Stomach (tissue), 8 donors: ENCODE measurements at regions not wholly inside any gene's neighbourhood (a gene's known extent, or its start where the extent isn't known, plus 50 kb on each side); places are given as distances from the start of the nearest gene placed in this dataset.

Source experiments
- DNase-seq, 2 donors: peaks; one replicate each; pipeline versions ENCODE4 v3.0.0 to v3.0.0-alpha.2; 2013 to 2019
- H3K27ac ChIP-seq, 5 donors: fragments of 200-600 bp in 4 of 5; sonication (generic) in 4 of 5; one replicate each; pipeline ENCODE4 v1.5.1; 2013 to 2019; ENCODE audit warnings: mild to moderate bottlenecking in 1 of 5, moderate library complexity in 1 of 5
- H3K27me3 ChIP-seq, 3 donors: fragments of 200-600 bp; sonication (generic); one replicate each; pipeline ENCODE4 v1.5.1; 2017 to 2019; ENCODE audit warnings: mixed run types in 1 of 3
- H3K36me3 ChIP-seq, 4 donors: fragments of 200-600 bp; sonication (generic); 1 replicate in 3 of 4; 2 replicates in 1 of 4; pipeline ENCODE4 v1.5.1; 2016 to 2019
- H3K4me1 ChIP-seq, 4 donors: fragments of 200-600 bp; sonication (generic); one replicate each; pipeline ENCODE4 v1.5.1; 2016 to 2019
- H3K4me3 ChIP-seq, 4 donors: fragments of 200-600 bp; sonication (generic) in 3 of 4; one replicate each; pipeline ENCODE4 v1.5.1; 2016 to 2019; ENCODE audit warnings: mild to moderate bottlenecking in 1 of 4
- H3K9me3 ChIP-seq, 4 donors: fragments of 200-600 bp; sonication (generic); one replicate each; pipeline ENCODE4 v1.5.1; 2016 to 2019
- CTCF ChIP-seq, 7 experiments: fragments of 450-650 bp in 4 of 7; fragments of 200-600 bp in 3 of 7; sonication (generic) in 3 of 7; IDR thresholded peaks; one replicate each; pipeline ENCODE4 v1.5.1; 2016 to 2019; ENCODE audit warnings: antibody characterized with exemption in 7 of 7, control low read depth in 2 of 7, mild to moderate bottlenecking in 1 of 7
- EP300 ChIP-seq: sonication (generic); formaldehyde crosslinking; IDR thresholded peaks from one replicate; pipeline ENCODE4 v1.6.1; 2017; ENCODE audit warnings: antibody characterized with exemption
- POLR2A ChIP-seq, 4 donors: fragments of 450-650 bp; IDR thresholded peaks; one replicate each; pipeline ENCODE4 v1.6.1; 2016; ENCODE audit warnings: antibody characterized with exemption in 4 of 4, control low read depth in 2 of 4, mild to moderate bottlenecking in 1 of 4, moderate library complexity in 1 of 4
- POLR2AphosphoS5 ChIP-seq, 3 donors: sonication (generic); formaldehyde crosslinking; IDR thresholded peaks; one replicate each; pipeline ENCODE4 v1.6.1; 2016; ENCODE audit warnings: antibody characterized with exemption in 3 of 3
- WGBS, 5 donors: extraction: QIAGEN DNeasy Blood & Tissue Kit in 3 of 5; methylation state at CpG; one replicate each; pipeline versions ENCODE4 v1.1.5 to v1.1.7; 2013 to 2018; 5-methylcytosine and 5-hydroxymethylcytosine counted together
- intact Hi-C: fragments of 100-400 bp; cut with DNase I; formaldehyde crosslinking; loops from one replicate; pipeline ENCODE4 v1.15.1; 2023; ENCODE audit warnings: low total_unique reads
- donor health status: healthy with polysubstance abuse.
- donor health status: Bipolar disorder and iron deficiency.
- donor health status: healthy.

DNA sequence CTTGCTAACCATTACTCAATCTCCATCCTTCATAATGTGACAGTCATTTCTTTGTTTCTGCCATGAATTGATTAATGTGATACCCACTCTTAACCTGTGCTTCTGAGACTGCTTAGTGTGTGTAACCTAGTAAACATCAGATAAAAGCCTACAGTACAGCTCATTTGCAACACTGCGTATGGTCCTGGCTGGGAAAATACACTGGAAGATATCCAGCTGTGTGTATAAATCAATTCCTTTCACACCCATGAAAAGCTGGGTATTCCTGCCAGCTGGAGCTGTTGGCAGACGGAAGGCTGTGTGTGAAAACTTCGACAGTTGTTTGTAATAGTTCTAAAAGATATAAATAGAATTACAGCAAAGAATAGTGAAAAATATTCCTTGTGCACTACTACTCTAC lies 509.2 kb downstream of the FRK start:
- peak in 1 of 2 donors; percentile 73 for DNase-seq
- Histone ChIP-seq H3K9me3 (no peaks in the 10 kb centered on the region), H3K36me3 (no peaks in the 10 kb centered on the region), H3K27me3 (no peaks in the 10 kb centered on the region), H3K4me3 (no peak overlapping the region), H3K4me1 (peaks cover 0 to 10% (median 4%) of the 10 kb centered on the region in 4 donors), H3K27ac (no peak overlapping the region)
- intact Hi-C loops: no loop called here
- 4 to 22% (median 8%) methylated on average over 3 of the region's 3 CpGs for WGBS, 5 donors
- TF ChIP-seq EP300: no peak
- no peak for TF ChIP-seq POLR2A (IDR thresholded peaks at IDR 0.05)
- no peak for TF ChIP-seq CTCF (IDR thresholded peaks at IDR 0.05)
- TF ChIP-seq POLR2AphosphoS5 (IDR thresholded peaks at IDR 0.05): no peak

GRCh38 chr6:115545672-115545986 lies 515.1 kb downstream of the FRK start:
- no peak for DNase-seq
- no peaks in the 10 kb centered on the region for H3K27me3 ChIP-seq
- TF ChIP-seq CTCF (IDR thresholded peaks at IDR 0.05) (no peak), POLR2AphosphoS5 (IDR thresholded peaks at IDR 0.05) (no peak), POLR2A (IDR thresholded peaks at IDR 0.05) (no peak), EP300 (no peak)
- H3K4me1 ChIP-seq: no peaks in the 10 kb centered on the region
- H3K36me3 ChIP-seq: no peaks in the 10 kb centered on the region
- 82 to 87% (median 86%) methylated on average over 3 of the region's 3 CpGs for WGBS, 5 donors
- H3K9me3 ChIP-seq: no peaks in the 10 kb centered on the region
- no peak overlapping the region for H3K27ac ChIP-seq
- intact Hi-C loops: no loop called here
- no peak overlapping the region for H3K4me3 ChIP-seq

GRCh38 chr6:115544765-115545671 lies 515.7 kb downstream of the FRK start:
- H3K27me3 ChIP-seq: no peaks in the 10 kb centered on the region
- H3K4me3 ChIP-seq: no peak overlapping the region
- intact Hi-C loops: no loop called here
- H3K36me3 ChIP-seq: no peaks in the 10 kb centered on the region
- no peak overlapping the region for H3K27ac ChIP-seq
- H3K9me3 ChIP-seq: no peaks in the 10 kb centered on the region
- DNase-seq: no peak
- WGBS, 5 donors: 86 to 91% (median 88%) methylated on average over 20 to 23 of the region's 23 CpGs
- no peaks in the 10 kb centered on the region for H3K4me1 ChIP-seq
- TF ChIP-seq CTCF (IDR thresholded peaks at IDR 0.05): no peak
- no peak for TF ChIP-seq EP300
- TF ChIP-seq POLR2A (IDR thresholded peaks at IDR 0.05): no peak
- no peak for TF ChIP-seq POLR2AphosphoS5 (IDR thresholded peaks at IDR 0.05)

DNA sequence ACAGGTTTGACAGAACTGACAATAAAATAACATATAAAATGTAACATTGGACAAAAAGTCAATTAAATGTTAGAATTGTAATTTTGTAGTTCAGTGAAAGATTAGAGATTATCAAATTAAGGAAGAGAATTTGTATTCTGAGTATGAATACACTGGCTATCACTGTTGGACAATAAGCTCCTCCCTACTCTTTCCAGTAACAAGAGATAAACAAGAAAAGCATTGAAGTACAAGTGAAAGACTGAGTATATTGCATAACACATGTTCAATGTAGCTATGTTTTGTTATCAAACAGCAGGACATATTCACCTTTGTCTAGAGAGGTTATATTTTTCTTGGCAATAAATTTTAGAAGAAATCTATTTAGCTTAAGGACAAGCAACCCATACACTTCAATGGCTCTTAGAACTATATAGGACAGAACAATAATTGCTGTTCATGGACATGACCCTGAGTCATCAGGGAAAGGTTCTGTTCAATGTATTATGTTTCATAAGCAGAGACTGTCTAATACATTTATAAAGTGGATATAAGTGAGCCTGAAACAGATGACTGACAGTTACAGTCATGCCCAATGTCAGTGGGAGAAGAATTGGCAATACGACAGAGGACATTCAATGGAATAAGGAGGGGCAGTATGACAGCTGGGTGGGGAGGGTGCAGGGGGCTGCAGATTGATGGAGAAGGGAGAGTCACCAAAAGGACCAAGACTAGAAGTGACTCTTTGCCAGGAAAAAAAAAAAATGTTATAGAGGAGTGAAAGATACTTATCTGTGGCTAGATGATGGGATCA lies 520.4 kb downstream of the FRK start:
- no peak for DNase-seq
- intact Hi-C loops: no loop called here

More for the DNA sequence above, 520.4 kb downstream of the FRK start:
- Histone ChIP-seq H3K27me3 (no peaks in the 10 kb centered on the region), H3K27ac (no peak overlapping the region), H3K4me3 (no peak overlapping the region), H3K9me3 (no peaks in the 10 kb centered on the region), H3K36me3 (no peaks in the 10 kb centered on the region), H3K4me1 (no peaks in the 10 kb centered on the region)
- TF ChIP-seq EP300: no peak
- TF ChIP-seq CTCF (IDR thresholded peaks at IDR 0.05): no peak
- TF ChIP-seq POLR2AphosphoS5 (IDR thresholded peaks at IDR 0.05): no peak
- TF ChIP-seq POLR2A (IDR thresholded peaks at IDR 0.05): no peak
- WGBS, 5 donors: 87 to 100% (median 92%) methylated on average over 1 of the region's 1 CpG
